Panc1 (cell line): ENCODE measurements at regions not wholly inside any gene's neighbourhood (a gene's known extent, or its start where the extent isn't known, plus 50 kb on each side); places are given as distances from the start of the nearest gene placed in this dataset.

Experiments used
- ATAC-seq: fragments of 200-7000 bp; cut with Tn5 transposase; 2 replicates; pipeline ENCODE4 v1.9.1; 2020; ENCODE audit warnings: mild to moderate bottlenecking, moderate library complexity
- BruUV-seq: library from RNA; stranded (reverse); fragments of 400-500 nt; replicated peaks from 2 replicates; lab custom pipeline; 2021; lab: Mats Ljungman, UMichigan
- CTCF ChIA-PET: fragments of 300-600 bp; sonication (Branson Sonifier 250); formaldehyde crosslinking; loops from one replicate; lab custom pipeline; 2022; ENCODE audit warnings: antibody characterized with exemption; lab: Charles Lee
- POLR2A ChIA-PET: fragments of 300-600 bp; sonication (Branson Sonifier 250); formaldehyde crosslinking; loops from one replicate; lab custom pipeline; 2022; ENCODE audit warnings: antibody characterized with exemption; lab: Charles Lee
- DNase-seq: peaks from one replicate; pipeline ENCODE4 v3.0.0-alpha.2; 2010; ENCODE audit warnings: low read depth, low spot score
- H3K27ac ChIP-seq: 2 replicates; pipeline ENCODE4 v1.5.1; 2011; ENCODE audit warnings: mild to moderate bottlenecking, low read length, inconsistent platforms
- H3K27me3 ChIP-seq: fragments of 200-500 bp; sonication (Bioruptor generic); 2 replicates; pipeline ENCODE4 v1.6.0; 2014; ENCODE audit warnings: low read length, inconsistent platforms; ENCODE audit not compliant: control insufficient read depth, insufficient read depth
- H3K36me3 ChIP-seq: fragments of 200-500 bp; sonication (Bioruptor generic); 2 replicates; pipeline ENCODE4 v1.5.1; 2014; ENCODE audit warnings: inconsistent platforms, mild to moderate bottlenecking, low read length, moderate library complexity; ENCODE audit not compliant: control insufficient read depth, insufficient read depth
- H3K4me1 ChIP-seq: 2 replicates; pipeline ENCODE4 v1.5.1; 2011; ENCODE audit warnings: inconsistent platforms, mild to moderate bottlenecking, low read length, moderate library complexity; ENCODE audit not compliant: control insufficient read depth, insufficient read depth
- H3K4me3 ChIP-seq, 2 experiments: 2 replicates each; pipeline ENCODE4 v1.5.1; 2011 to 2012; ENCODE audit warnings: low read depth in 2 of 2, low read length in 2 of 2, mild to moderate bottlenecking in 2 of 2, inconsistent platforms in 1 of 2, moderate library complexity in 1 of 2
- H3K9me3 ChIP-seq: fragments of 200-500 bp; sonication (Bioruptor generic); 2 replicates; pipeline ENCODE4 v1.5.1; 2014; ENCODE audit warnings: low read depth, mild to moderate bottlenecking, inconsistent platforms, low read length, moderate library complexity; ENCODE audit not compliant: control insufficient read depth, insufficient read depth
- CTCF ChIP-seq: fragments of 450-650 bp; IDR thresholded peaks from 2 replicates; pipeline ENCODE4 v1.5.1; 2017; ENCODE audit warnings: mild to moderate bottlenecking
- POLR2AphosphoS5 ChIP-seq: IDR thresholded peaks from 2 replicates; pipeline ENCODE4 v1.6.1; 2012; ENCODE audit warnings: mild to moderate bottlenecking, low read depth, low read length, moderate library complexity
- REST ChIP-seq, 2 experiments: IDR thresholded peaks; 2 replicates each; pipeline ENCODE4 v1.6.1; 2011 to 2012; ENCODE audit warnings: low read depth in 2 of 2, control low read depth in 1 of 2, low read length in 1 of 2, mild to moderate bottlenecking in 1 of 2, moderate library complexity in 1 of 2; ENCODE audit not compliant: insufficient read depth in 1 of 2
- SIN3A ChIP-seq: IDR thresholded peaks from 2 replicates; pipeline ENCODE4 v1.6.1; 2012; ENCODE audit warnings: low read depth, mild to moderate bottlenecking, low read length, moderate library complexity, borderline replicate concordance; ENCODE audit not compliant: insufficient read depth
- TCF7L2 ChIP-seq: IDR thresholded peaks from 2 replicates; pipeline ENCODE4 v1.6.1; 2011; ENCODE audit warnings: mild to moderate bottlenecking, low read depth, low read length, inconsistent platforms
- in situ Hi-C: cut with HindIII; loops from 2 replicates; pipeline ENCODE4 v1.10.0; 2016; ENCODE audit warnings: low sequenced_read_pairs, low pct_unique_long_range_greater_than_20kb
- intact Hi-C: fragments of 100-400 bp; cut with micrococcal nuclease; formaldehyde crosslinking; loops from one replicate; pipeline ENCODE4 v1.10.0; 2022; ENCODE audit not compliant: unreplicated experiment

GRCh38 chr3:94294806-94295205 is 231.9 kb downstream of the NSUN3 start:
- Histone ChIP-seq H3K27ac (no peak overlapping the region), H3K36me3 (no peaks in the 10 kb centered on the region), H3K4me1 (no peaks in the 10 kb centered on the region), H3K27me3 (no peaks in the 10 kb centered on the region), H3K4me3 (no peak overlapping the region), H3K9me3 (no peaks in the 10 kb centered on the region)
- no peak for ATAC-seq
- TF ChIP-seq REST (IDR thresholded peaks at IDR 0.05; ENCODE audit: insufficient read depth in 1 of 2, low read depth in 2 of 2, low read length in 1 of 2) (no peak), CTCF (no peak), POLR2AphosphoS5 (no peak), SIN3A (no peak), TCF7L2 (no peak)
- BruUV-seq, result no TSS peak
- intact Hi-C loops (no loop called here), in situ Hi-C loops (no loop called here)
- CTCF ChIA-PET, result no interaction called here
- POLR2A ChIA-PET, result interaction anchor here (0.6 kb wide), 1 partner anchor 1109 kb away, joined by 4 read pairs; no protein-coding TSS in a partner anchor
- no peak for DNase-seq

GRCh38 chr3:94299716-94300115 is 236.9 kb downstream of the NSUN3 start:
- no peak for DNase-seq
- TF ChIP-seq TCF7L2, result no peak
- no peak for TF ChIP-seq CTCF
- TF ChIP-seq POLR2AphosphoS5, result no peak
- no peak for TF ChIP-seq REST (IDR thresholded peaks at IDR 0.05; ENCODE audit: insufficient read depth in 1 of 2, low read depth in 2 of 2, low read length in 1 of 2)
- no peak for TF ChIP-seq SIN3A
- Histone ChIP-seq H3K36me3 (no peaks in the 10 kb centered on the region), H3K27ac (no peak overlapping the region), H3K9me3 (no peaks in the 10 kb centered on the region), H3K4me3 (no peak overlapping the region), H3K4me1 (no peaks in the 10 kb centered on the region), H3K27me3 (no peaks in the 10 kb centered on the region)
- ATAC-seq, result no peak
- ChIA-PET CTCF (no interaction called here), POLR2A (no interaction called here)
- intact Hi-C loops, result no loop called here
- no TSS peak for BruUV-seq
- in situ Hi-C loops, result no loop called here
